HG02610 (cell line): ENCODE measurements at regions not wholly inside any gene's neighbourhood (a gene's known extent, or its start where the extent isn't known, plus 50 kb on each side); places are given as distances from the start of the nearest gene placed in this dataset.
"Not testable (repeated sequence)": the region's sequence is repeated elsewhere in the genome, so short reads cannot be mapped to it uniquely, and the experiment has no call there.

Experiments used
- ATAC-seq: cut with Tn5 transposase; IDR thresholded peaks from one replicate; pipeline ENCODE4 v1.9.1; 2021; ENCODE audit warnings: mild to moderate bottlenecking, moderate library complexity; ENCODE audit not compliant: unreplicated experiment

- ATAC-seq, result no peak
Observed at GRCh38 chr6:85287158-85287557, 162.7 kb upstream of the NT5E start.

DNA sequence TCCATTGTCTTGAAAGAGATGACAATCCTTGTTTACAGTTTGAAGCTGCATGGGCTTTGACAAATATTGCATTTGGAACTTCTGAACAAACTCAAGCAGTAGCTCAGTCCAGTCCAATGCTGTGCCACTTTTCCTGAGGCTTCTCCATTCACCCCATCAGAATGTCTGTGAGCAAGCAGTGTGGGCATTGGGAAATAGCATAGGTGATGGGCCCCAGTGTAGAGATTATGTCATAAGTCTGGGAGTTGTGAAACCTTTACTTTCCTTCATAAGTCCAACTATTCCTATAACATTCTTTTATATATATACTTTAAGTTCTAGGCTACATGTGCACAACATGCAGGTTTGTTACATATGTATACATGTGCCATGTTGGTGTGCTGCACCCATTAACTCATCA is 163.4 kb upstream of the NT5E start:
- ATAC-seq, result not testable (repeated sequence)

- no peak for ATAC-seq
Observed at GRCh38 chr6:85285934-85286333, 163.9 kb upstream of the NT5E start.

DNA sequence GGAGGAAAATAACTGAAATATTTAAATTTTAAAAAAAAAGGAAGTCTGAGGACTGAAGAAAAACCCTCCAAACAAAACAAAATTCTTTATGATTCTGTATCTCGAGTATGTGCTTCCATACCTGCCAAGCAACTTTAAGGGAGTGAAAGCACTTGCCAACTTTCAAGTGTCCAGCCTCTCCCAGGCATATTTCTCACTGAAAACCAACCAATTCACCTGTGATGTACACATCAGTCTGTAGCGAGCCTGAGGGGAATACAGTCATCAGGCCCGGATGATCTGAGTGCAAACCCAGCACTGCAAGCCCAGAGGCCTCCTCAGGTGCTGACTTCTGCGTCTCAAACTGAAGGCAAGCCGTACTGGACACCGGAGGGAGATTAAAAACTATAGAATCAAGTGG is 164.8 kb upstream of the NT5E start:
- ATAC-seq, result no peak

- ATAC-seq, result no peak
Observed at GRCh38 chr6:85283436-85283835, 166.4 kb upstream of the NT5E start.

DNA sequence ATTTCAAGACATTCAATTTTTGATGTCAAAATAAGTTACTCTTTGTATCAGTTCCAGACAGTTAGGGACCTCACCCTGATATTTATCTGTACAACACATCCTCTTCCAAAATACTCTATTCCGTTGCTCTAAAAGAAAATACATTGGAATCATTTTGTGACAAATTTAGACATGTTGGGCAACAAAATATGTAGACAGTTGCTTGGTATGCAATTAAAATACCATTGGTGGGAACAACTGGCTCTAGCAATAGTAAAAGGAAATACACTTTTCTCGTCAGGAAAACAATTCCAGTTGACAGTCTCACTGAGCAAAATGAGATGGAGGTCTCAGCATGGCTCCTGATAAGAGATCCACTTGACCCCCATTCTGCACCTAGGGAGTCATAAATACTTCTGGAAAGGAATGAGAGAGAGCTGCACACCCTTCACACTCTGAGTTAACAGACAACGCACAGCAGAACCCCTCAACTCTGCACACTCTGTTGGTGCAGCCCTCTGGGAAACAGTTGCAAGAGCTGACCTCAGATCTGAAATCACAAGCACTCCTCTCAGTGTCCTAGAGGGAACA is 171.3 kb upstream of the NT5E start:
- ATAC-seq, result no peak

GRCh38 chr6:85276026-85276425 is 173.9 kb upstream of the NT5E start:
- ATAC-seq, result not testable (repeated sequence)

GRCh38 chr6:85275338-85275985 is 174.4 kb upstream of the NT5E start:
- no peak for ATAC-seq

GRCh38 chr6:85273870-85274269 is 176.0 kb upstream of the NT5E start:
- ATAC-seq, result no peak

GRCh38 chr6:85273046-85273445 is 176.8 kb upstream of the NT5E start:
- no peak for ATAC-seq

GRCh38 chr6:85272592-85272991 is 177.3 kb upstream of the NT5E start:
- ATAC-seq, result no peak

DNA sequence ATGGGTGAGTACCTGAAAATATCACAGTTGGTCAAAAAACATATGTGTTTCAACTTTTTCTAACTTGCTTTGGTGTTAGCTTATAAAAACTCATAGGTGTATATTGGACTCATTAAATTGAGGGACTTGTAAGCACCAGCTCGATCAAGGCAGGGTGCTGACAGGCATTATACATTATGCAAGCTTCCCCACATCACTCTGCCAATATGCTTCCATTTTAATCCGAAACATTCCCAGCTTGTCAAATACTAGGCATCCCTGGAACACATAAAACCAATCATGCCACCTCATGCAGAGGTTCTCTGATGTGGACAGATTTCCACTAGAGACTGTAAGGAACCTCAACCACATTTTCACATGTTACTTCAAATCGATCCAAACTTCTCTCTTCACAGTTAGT is 187.3 kb upstream of the NT5E start:
- ATAC-seq, result no peak

GRCh38 chr6:85261271-85261670 is 188.6 kb upstream of the NT5E start:
- no peak for ATAC-seq

GRCh38 chr6:85255661-85256060 is 194.2 kb upstream of the NT5E start:
- ATAC-seq, result no peak

GRCh38 chr6:85252552-85252951 is 197.3 kb upstream of the NT5E start:
- ATAC-seq, result no peak

DNA sequence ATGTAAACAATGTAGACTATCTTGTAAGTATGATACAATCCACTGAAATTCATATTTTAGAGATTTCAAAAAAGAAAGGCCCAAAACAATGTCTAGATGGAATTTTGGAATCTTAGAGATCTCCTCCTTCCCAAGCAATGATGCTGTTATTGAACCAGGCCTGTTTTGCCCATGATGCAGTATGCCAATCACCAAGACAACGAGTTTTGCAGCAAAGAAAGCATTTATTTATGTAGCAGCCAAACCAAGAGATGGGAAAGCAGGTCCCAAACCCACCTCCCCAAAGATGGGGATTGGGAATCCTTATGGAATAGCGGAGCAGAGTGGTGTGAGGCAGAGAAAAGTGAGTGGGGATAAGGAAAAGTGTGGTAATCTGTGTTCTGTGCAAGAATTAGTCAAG is 197.8 kb upstream of the NT5E start:
- no peak for ATAC-seq

GRCh38 chr6:85251300-85251699 is 198.6 kb upstream of the NT5E start:
- no peak for ATAC-seq

- no peak for ATAC-seq
Observed at GRCh38 chr6:85250586-85251220, 199.2 kb upstream of the NT5E start.

- no peak for ATAC-seq
Observed at GRCh38 chr6:85245004-85245403, 204.9 kb upstream of the NT5E start.

DNA sequence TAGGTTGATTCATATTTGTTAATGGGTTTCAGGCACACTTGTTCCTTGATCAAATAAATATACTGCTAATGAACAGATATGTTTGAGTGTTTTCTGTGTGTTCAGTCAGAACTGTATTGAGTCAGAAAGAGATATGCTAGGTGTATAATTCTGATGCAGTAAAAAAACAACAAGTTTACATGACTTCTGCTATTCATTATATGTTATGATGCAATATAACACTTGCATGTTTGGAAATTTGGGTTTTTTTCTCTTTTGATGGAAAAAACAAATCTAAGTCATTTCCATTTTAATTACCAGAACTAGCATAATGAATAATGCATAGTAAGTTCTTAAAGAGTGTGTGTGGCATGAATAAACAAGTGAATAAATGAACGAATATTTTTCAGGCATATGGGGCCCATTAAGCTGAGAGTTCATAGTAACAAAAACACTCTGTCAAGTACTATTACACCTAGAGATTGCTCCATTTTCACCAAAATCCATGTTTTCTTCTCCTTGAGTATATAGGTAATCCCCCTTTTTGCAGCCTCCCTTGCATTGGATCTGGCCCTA is 208.3 kb upstream of the NT5E start:
- ATAC-seq, result no peak

- ATAC-seq, result no peak
Observed at GRCh38 chr6:85240787-85241385, 209.0 kb upstream of the NT5E start.

DNA sequence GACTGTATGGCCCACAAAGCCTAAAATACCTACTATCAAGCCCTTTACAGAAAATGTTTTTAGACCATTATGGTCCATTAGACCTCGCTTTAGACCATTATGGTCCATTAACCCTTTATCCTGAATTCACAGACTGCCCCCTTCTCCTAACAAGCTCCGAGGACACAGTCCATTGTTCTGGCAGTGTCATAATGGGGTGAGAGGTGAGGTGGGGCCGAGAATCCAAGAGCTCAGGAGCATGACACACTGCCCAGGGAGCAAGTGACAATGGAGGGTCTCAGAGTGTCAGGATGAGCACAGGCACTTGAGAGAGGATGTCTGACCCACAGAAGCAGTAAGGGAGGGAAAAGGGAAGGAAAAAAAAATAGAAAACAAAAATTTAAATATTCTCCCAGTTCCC is 212.4 kb upstream of the NT5E start:
- ATAC-seq, result no peak
